ENCODE measurements at regions not wholly inside any gene's neighbourhood (a gene's known extent, or its start where the extent isn't known, plus 50 kb on each side); places are given as distances from the start of the nearest gene placed in this dataset.

- H3K4me1 ChIP-seq (ENCODE audit: control insufficient read depth, low read depth, low read length), result no peaks in the 10 kb centered on the region
- no peak for DNase-seq
- no peak overlapping the region for H4K8ac ChIP-seq (ENCODE audit: low read depth, low read length)
- no peak overlapping the region for H3K4ac ChIP-seq (ENCODE audit: low read depth, low read length)
- H2BK120ac ChIP-seq (ENCODE audit: low read depth, low read length), result no peak overlapping the region
- H3K4me2 ChIP-seq (ENCODE audit: low read length), result no peak overlapping the region
- H3K9ac ChIP-seq (ENCODE audit: low read length), result no peak overlapping the region
- no peak overlapping the region for H2BK15ac ChIP-seq (replicated peaks; ENCODE audit: low read depth)
- H2AK5ac ChIP-seq (ENCODE audit: low read length), result no peak overlapping the region
- no peak overlapping the region for H3K23ac ChIP-seq (ENCODE audit: low read length)
- H3K36me3 ChIP-seq (ENCODE audit: control insufficient read depth, insufficient read depth, low read length), result no peaks in the 10 kb centered on the region
- H3K79me2 ChIP-seq (ENCODE audit: control insufficient read depth, insufficient read depth, low read length), result no peaks in the 10 kb centered on the region
- H2BK5ac ChIP-seq (ENCODE audit: low read length), result no peak overlapping the region
- H3K27me3 ChIP-seq (ENCODE audit: insufficient read depth, low read length, poor library complexity), result no peaks in the 10 kb centered on the region
- H3K27ac ChIP-seq (ENCODE audit: low read depth, low read length), result no peak overlapping the region
- no peak overlapping the region for H3K18ac ChIP-seq (ENCODE audit: low read length)
- no peak overlapping the region for H3K4me3 ChIP-seq (ENCODE audit: low read length)
- no peak overlapping the region for H4K5ac ChIP-seq (ENCODE audit: low read length)
- no CpG with 5 or more reads among the region's 9 CpGs for WGBS (ENCODE audit: extremely low coverage, insufficient coverage, low lambda C conversion rate)
- H3K79me1 ChIP-seq (ENCODE audit: low read length), result no peaks in the 10 kb centered on the region
- no peak overlapping the region for H3K56ac ChIP-seq (ENCODE audit: low read length)
These were observed 131.4 kb upstream of the SHB start for GRCh38 chr9:38200431-38200830.

DNA sequence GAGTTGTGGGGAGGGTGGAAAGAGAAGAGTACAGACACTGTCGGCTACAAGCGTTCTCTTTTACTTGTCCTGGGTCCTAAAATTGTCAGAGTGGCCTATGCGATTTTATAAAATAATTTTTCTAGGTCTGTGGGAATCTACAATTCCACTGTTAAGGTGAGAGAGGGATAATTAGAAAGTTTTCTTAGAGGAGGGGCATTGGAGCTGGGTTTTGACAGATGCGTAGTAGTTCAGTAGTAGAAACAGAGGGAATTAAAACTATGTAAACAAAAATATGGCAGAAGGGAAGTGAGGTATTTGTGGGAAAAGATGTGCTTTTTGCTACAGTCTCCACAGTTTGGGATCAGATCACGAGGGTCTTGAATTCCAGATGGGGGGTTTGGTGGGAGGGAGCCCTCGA lies 129.1 kb upstream of the SHB start:
- Histone ChIP-seq H2BK15ac (replicated peaks; ENCODE audit: low read depth) (no peak overlapping the region), H3K4ac (ENCODE audit: low read depth, low read length) (no peak overlapping the region), H4K5ac (ENCODE audit: low read length) (no peak overlapping the region), H3K36me3 (ENCODE audit: control insufficient read depth, insufficient read depth, low read length) (no peaks in the 10 kb centered on the region), H3K4me1 (ENCODE audit: control insufficient read depth, low read depth, low read length) (no peaks in the 10 kb centered on the region), H3K27me3 (ENCODE audit: insufficient read depth, low read length, poor library complexity) (no peaks in the 10 kb centered on the region), H4K8ac (ENCODE audit: low read depth, low read length) (no peak overlapping the region), H3K79me1 (ENCODE audit: low read length) (no peaks in the 10 kb centered on the region), H3K4me3 (ENCODE audit: low read length) (no peak overlapping the region), H2BK120ac (ENCODE audit: low read depth, low read length) (no peak overlapping the region), H2AK5ac (ENCODE audit: low read length) (no peak overlapping the region), H3K27ac (ENCODE audit: low read depth, low read length) (no peak overlapping the region), H3K4me2 (ENCODE audit: low read length) (no peak overlapping the region), H3K79me2 (ENCODE audit: control insufficient read depth, insufficient read depth, low read length) (no peaks in the 10 kb centered on the region), H3K9ac (ENCODE audit: low read length) (no peak overlapping the region), H3K56ac (ENCODE audit: low read length) (no peak overlapping the region), H3K23ac (ENCODE audit: low read length) (no peak overlapping the region), H3K18ac (ENCODE audit: low read length) (no peak overlapping the region), H2BK5ac (ENCODE audit: low read length) (no peak overlapping the region)
- no CpG with 5 or more reads among the region's 6 CpGs for WGBS (ENCODE audit: extremely low coverage, insufficient coverage, low lambda C conversion rate)
- no peak for DNase-seq

GRCh38 chr9:38196714-38197113 lies 127.7 kb upstream of the SHB start:
- no CpG with 5 or more reads among the region's 3 CpGs for WGBS (ENCODE audit: extremely low coverage, insufficient coverage, low lambda C conversion rate)
- H4K5ac ChIP-seq (ENCODE audit: low read length), result no peak overlapping the region
- no peaks in the 10 kb centered on the region for H3K79me2 ChIP-seq (ENCODE audit: control insufficient read depth, insufficient read depth, low read length)
- H3K4me1 ChIP-seq (ENCODE audit: control insufficient read depth, low read depth, low read length), result no peaks in the 10 kb centered on the region
- no peak overlapping the region for H2BK5ac ChIP-seq (ENCODE audit: low read length)
- no peak overlapping the region for H2BK120ac ChIP-seq (ENCODE audit: low read depth, low read length)
- H2AK5ac ChIP-seq (ENCODE audit: low read length), result no peak overlapping the region
- H3K36me3 ChIP-seq (ENCODE audit: control insufficient read depth, insufficient read depth, low read length), result no peaks in the 10 kb centered on the region
- no peak overlapping the region for H3K27ac ChIP-seq (ENCODE audit: low read depth, low read length)
- H3K56ac ChIP-seq (ENCODE audit: low read length), result no peak overlapping the region
- H3K9ac ChIP-seq (ENCODE audit: low read length), result no peak overlapping the region
- H4K8ac ChIP-seq (ENCODE audit: low read depth, low read length), result no peak overlapping the region
- H2BK15ac ChIP-seq (replicated peaks; ENCODE audit: low read depth), result no peak overlapping the region
- DNase-seq, result no peak
- H3K4me2 ChIP-seq (ENCODE audit: low read length), result no peak overlapping the region
- no peak overlapping the region for H3K4ac ChIP-seq (ENCODE audit: low read depth, low read length)
- H3K27me3 ChIP-seq (ENCODE audit: insufficient read depth, low read length, poor library complexity), result no peaks in the 10 kb centered on the region
- no peak overlapping the region for H3K23ac ChIP-seq (ENCODE audit: low read length)
- H3K18ac ChIP-seq (ENCODE audit: low read length), result no peak overlapping the region
- no peak overlapping the region for H3K4me3 ChIP-seq (ENCODE audit: low read length)
- H3K79me1 ChIP-seq (ENCODE audit: low read length), result no peaks in the 10 kb centered on the region

DNA sequence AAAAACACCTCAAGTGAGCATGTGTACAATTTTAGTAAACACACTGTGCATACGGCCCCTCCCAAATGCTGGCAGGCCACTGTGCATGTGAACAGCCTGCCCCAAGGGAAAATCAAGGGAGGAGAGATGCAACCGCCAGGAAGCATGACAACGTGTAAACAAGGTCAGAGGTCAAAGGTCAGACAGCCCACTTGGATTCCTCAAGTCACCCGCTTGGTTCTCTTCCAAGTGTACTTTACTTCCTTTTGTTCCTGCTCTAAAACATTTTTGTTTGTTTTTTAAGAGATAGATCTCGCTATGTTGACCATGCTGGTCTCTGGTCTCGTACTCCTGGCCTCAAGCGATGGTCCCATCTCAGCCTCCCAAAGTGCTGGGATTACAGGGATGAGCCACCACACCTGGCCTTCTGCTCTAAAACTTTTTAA lies 126.7 kb upstream of the SHB start:
- H2BK120ac ChIP-seq (ENCODE audit: low read depth, low read length), result no peak overlapping the region
- H3K4me2 ChIP-seq (ENCODE audit: low read length), result no peak overlapping the region
- no peak overlapping the region for H3K23ac ChIP-seq (ENCODE audit: low read length)
- no peak overlapping the region for H4K8ac ChIP-seq (ENCODE audit: low read depth, low read length)
- no peaks in the 10 kb centered on the region for H3K79me2 ChIP-seq (ENCODE audit: control insufficient read depth, insufficient read depth, low read length)
- no peak overlapping the region for H3K4ac ChIP-seq (ENCODE audit: low read depth, low read length)
- WGBS (ENCODE audit: extremely low coverage, insufficient coverage, low lambda C conversion rate), result no CpG with 5 or more reads among the region's 7 CpGs
- H2AK5ac ChIP-seq (ENCODE audit: low read length), result no peak overlapping the region
- H2BK5ac ChIP-seq (ENCODE audit: low read length), result no peak overlapping the region
- no peak overlapping the region for H3K18ac ChIP-seq (ENCODE audit: low read length)
- DNase-seq, result no peak
- H3K27me3 ChIP-seq (ENCODE audit: insufficient read depth, low read length, poor library complexity), result no peaks in the 10 kb centered on the region
- H3K4me3 ChIP-seq (ENCODE audit: low read length), result no peak overlapping the region
- no peak overlapping the region for H3K56ac ChIP-seq (ENCODE audit: low read length)
- no peak overlapping the region for H3K9ac ChIP-seq (ENCODE audit: low read length)
- H3K36me3 ChIP-seq (ENCODE audit: control insufficient read depth, insufficient read depth, low read length), result no peaks in the 10 kb centered on the region
- H3K79me1 ChIP-seq (ENCODE audit: low read length), result no peaks in the 10 kb centered on the region
- H4K5ac ChIP-seq (ENCODE audit: low read length), result no peak overlapping the region
- H3K4me1 ChIP-seq (ENCODE audit: control insufficient read depth, low read depth, low read length), result no peaks in the 10 kb centered on the region
- H3K27ac ChIP-seq (ENCODE audit: low read depth, low read length), result no peak overlapping the region
- H2BK15ac ChIP-seq (replicated peaks; ENCODE audit: low read depth), result no peak overlapping the region

DNA sequence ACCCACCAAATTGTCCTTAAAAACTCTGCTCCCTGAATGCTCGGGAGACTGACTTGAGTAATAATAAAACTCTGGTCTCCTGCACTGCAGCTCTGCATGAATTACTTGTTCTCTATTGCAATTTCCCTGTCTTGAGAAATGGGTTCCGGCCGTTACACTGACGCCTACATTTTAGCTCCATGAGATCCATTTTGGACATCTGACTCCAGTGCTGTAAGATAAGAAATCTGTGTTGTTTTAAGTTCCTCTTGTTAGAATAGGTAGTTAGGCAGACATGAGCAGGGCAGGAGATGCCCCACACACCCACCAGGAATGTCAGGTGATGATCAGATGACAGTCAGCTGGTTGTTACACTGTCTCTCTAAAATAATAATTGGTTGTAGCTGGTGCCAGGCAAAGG lies 125.8 kb upstream of the SHB start:
- Histone ChIP-seq H3K79me2 (ENCODE audit: control insufficient read depth, insufficient read depth, low read length) (no peaks in the 10 kb centered on the region), H3K4ac (ENCODE audit: low read depth, low read length) (no peak overlapping the region), H2BK120ac (ENCODE audit: low read depth, low read length) (no peak overlapping the region), H4K8ac (ENCODE audit: low read depth, low read length) (no peak overlapping the region), H2BK5ac (ENCODE audit: low read length) (no peak overlapping the region), H3K36me3 (ENCODE audit: control insufficient read depth, insufficient read depth, low read length) (no peaks in the 10 kb centered on the region), H2BK15ac (replicated peaks; ENCODE audit: low read depth) (no peak overlapping the region), H3K4me1 (ENCODE audit: control insufficient read depth, low read depth, low read length) (no peaks in the 10 kb centered on the region), H3K23ac (ENCODE audit: low read length) (no peak overlapping the region), H3K56ac (ENCODE audit: low read length) (no peak overlapping the region), H3K27me3 (ENCODE audit: insufficient read depth, low read length, poor library complexity) (no peaks in the 10 kb centered on the region), H4K5ac (ENCODE audit: low read length) (no peak overlapping the region), H2AK5ac (ENCODE audit: low read length) (no peak overlapping the region), H3K9ac (ENCODE audit: low read length) (no peak overlapping the region), H3K4me3 (ENCODE audit: low read length) (no peak overlapping the region), H3K79me1 (ENCODE audit: low read length) (no peaks in the 10 kb centered on the region), H3K27ac (ENCODE audit: low read depth, low read length) (no peak overlapping the region), H3K4me2 (ENCODE audit: low read length) (no peak overlapping the region), H3K18ac (ENCODE audit: low read length) (no peak overlapping the region)
- no peak for DNase-seq
- no CpG with 5 or more reads among the region's 4 CpGs for WGBS (ENCODE audit: extremely low coverage, insufficient coverage, low lambda C conversion rate)

DNA sequence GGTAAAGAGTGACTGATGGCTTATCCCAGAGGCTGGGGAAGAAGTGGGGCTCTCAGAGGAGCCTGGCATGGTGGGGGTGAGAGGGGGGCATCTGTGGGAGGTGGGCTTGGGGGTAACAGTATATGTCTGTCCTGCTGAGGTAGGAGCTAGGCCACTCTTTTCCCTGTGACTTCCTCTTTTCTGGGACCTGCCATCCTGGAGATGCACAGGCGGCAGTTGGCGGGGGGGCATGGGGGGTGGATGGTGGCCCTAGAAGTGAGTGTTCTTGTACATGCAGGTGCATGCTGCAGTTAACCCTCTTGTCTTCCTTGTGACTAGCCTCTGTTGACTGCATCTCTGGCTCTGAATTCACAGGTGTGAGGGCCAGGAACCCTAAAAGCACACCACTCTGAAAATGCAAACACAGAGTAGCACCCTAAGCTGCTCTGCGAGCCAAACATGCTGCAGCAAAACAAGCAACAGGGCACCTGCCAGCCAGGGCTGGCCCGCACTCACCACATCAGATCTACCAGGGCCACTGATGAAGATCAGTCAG lies 123.8 kb upstream of the SHB start:
- no peaks in the 10 kb centered on the region for H3K4me1 ChIP-seq (ENCODE audit: control insufficient read depth, low read depth, low read length)
- H3K79me1 ChIP-seq (ENCODE audit: low read length), result no peaks in the 10 kb centered on the region
- no CpG with 5 or more reads among the region's 4 CpGs for WGBS (ENCODE audit: extremely low coverage, insufficient coverage, low lambda C conversion rate)
- H3K27me3 ChIP-seq (ENCODE audit: insufficient read depth, low read length, poor library complexity), result no peaks in the 10 kb centered on the region
- H3K4me2 ChIP-seq (ENCODE audit: low read length), result no peak overlapping the region
- no peaks in the 10 kb centered on the region for H3K36me3 ChIP-seq (ENCODE audit: control insufficient read depth, insufficient read depth, low read length)
- H3K23ac ChIP-seq (ENCODE audit: low read length), result no peak overlapping the region
- no peak overlapping the region for H2BK15ac ChIP-seq (replicated peaks; ENCODE audit: low read depth)
- H3K4me3 ChIP-seq (ENCODE audit: low read length), result no peak overlapping the region
- DNase-seq, result no peak
- H4K5ac ChIP-seq (ENCODE audit: low read length), result no peak overlapping the region
- no peak overlapping the region for H4K8ac ChIP-seq (ENCODE audit: low read depth, low read length)
- H3K79me2 ChIP-seq (ENCODE audit: control insufficient read depth, insufficient read depth, low read length), result no peaks in the 10 kb centered on the region
- no peak overlapping the region for H3K18ac ChIP-seq (ENCODE audit: low read length)
- no peak overlapping the region for H2BK120ac ChIP-seq (ENCODE audit: low read depth, low read length)
- no peak overlapping the region for H3K4ac ChIP-seq (ENCODE audit: low read depth, low read length)
- H3K27ac ChIP-seq (ENCODE audit: low read depth, low read length), result no peak overlapping the region
- no peak overlapping the region for H2BK5ac ChIP-seq (ENCODE audit: low read length)
- H2AK5ac ChIP-seq (ENCODE audit: low read length), result no peak overlapping the region
- H3K9ac ChIP-seq (ENCODE audit: low read length), result no peak overlapping the region
- H3K56ac ChIP-seq (ENCODE audit: low read length), result no peak overlapping the region

All from mesendoderm (in vitro differentiated cells).